ENCODE measurements at regions not wholly inside any gene's neighbourhood (a gene's known extent, or its start where the extent isn't known, plus 50 kb on each side); places are given as distances from the start of the nearest gene placed in this dataset.
A peak's percentile ranks its signal among the peaks of the same experiment; 100 is the strongest.

GRCh38 chr6:84525907-84526306 is 238.5 kb downstream of the TBX18 start:
- DNase-seq (ENCODE audit: low spot score) = no peak

GRCh38 chr6:84524636-84525035 is 239.8 kb downstream of the TBX18 start:
- DNase-seq (ENCODE audit: low spot score) = no peak

GRCh38 chr6:84522135-84522549 is 242.3 kb downstream of the TBX18 start:
- no peak for DNase-seq (ENCODE audit: low spot score)

- no peak for DNase-seq (ENCODE audit: low spot score)
Measured at GRCh38 chr6:84521511-84521910, 242.9 kb downstream of the TBX18 start.

- no peak for DNase-seq (ENCODE audit: low spot score)
Measured at GRCh38 chr6:84517741-84518530, 246.5 kb downstream of the TBX18 start.

GRCh38 chr6:84516154-84516553 is 248.2 kb downstream of the TBX18 start:
- no peak for DNase-seq (ENCODE audit: low spot score)

GRCh38 chr6:84515067-84515466 is 249.3 kb downstream of the TBX18 start:
- DNase-seq (ENCODE audit: low spot score) = no peak

- DNase-seq (ENCODE audit: low spot score) = no peak
Measured at GRCh38 chr6:84514089-84514971, 250.1 kb downstream of the TBX18 start.

- DNase-seq (ENCODE audit: low spot score) = no peak
Measured at GRCh38 chr6:84512391-84512790, 252.0 kb downstream of the TBX18 start.

GRCh38 chr6:84511929-84512328 is 252.5 kb downstream of the TBX18 start:
- DNase-seq (ENCODE audit: low spot score) = no peak

- no peak for DNase-seq (ENCODE audit: low spot score)
Measured at GRCh38 chr6:84508981-84509380, 255.4 kb downstream of the TBX18 start.

GRCh38 chr6:84508334-84508733 is 256.1 kb downstream of the TBX18 start:
- DNase-seq (ENCODE audit: low spot score) = no peak

GRCh38 chr6:84504025-84504424 is 260.4 kb downstream of the TBX18 start:
- DNase-seq (ENCODE audit: low spot score) = no peak

GRCh38 chr6:84501315-84501714 is 263.1 kb downstream of the TBX18 start:
- no peak for DNase-seq (ENCODE audit: low spot score)

GRCh38 chr6:84500726-84501125 is 263.7 kb downstream of the TBX18 start:
- no peak for DNase-seq (ENCODE audit: low spot score)

GRCh38 chr6:84498905-84499304 is 265.5 kb downstream of the TBX18 start:
- DNase-seq (ENCODE audit: low spot score) = no peak

GRCh38 chr6:84492241-84493165 is 265.1 kb upstream of the CEP162 start:
- no peak for DNase-seq (ENCODE audit: low spot score)

GRCh38 chr6:84489598-84489997 is 262.2 kb upstream of the CEP162 start:
- no peak for DNase-seq (ENCODE audit: low spot score)

- DNase-seq (ENCODE audit: low spot score) = no peak
Measured at GRCh38 chr6:84486526-84486925, 259.1 kb upstream of the CEP162 start.

GRCh38 chr6:84469144-84469543 is 241.7 kb upstream of the CEP162 start:
- no peak for DNase-seq (ENCODE audit: low spot score)

- no peak for DNase-seq (ENCODE audit: low spot score)
Measured at GRCh38 chr6:84467296-84467695, 239.9 kb upstream of the CEP162 start.

GRCh38 chr6:84466511-84466910 is 239.1 kb upstream of the CEP162 start:
- DNase-seq (ENCODE audit: low spot score) = peak; percentile 54
